Hindlimb muscle (tissue), 1 donor: ENCODE measurements at regions not wholly inside any gene's neighbourhood (a gene's known extent, or its start where the extent isn't known, plus 50 kb on each side); places are given as distances from the start of the nearest gene placed in this dataset.
"Not testable (repeated sequence)": the region's sequence is repeated elsewhere in the genome, so short reads cannot be mapped to it uniquely, and the experiment has no call there.

ENCODE experiments used
- DNase-seq: peaks from one replicate; pipeline ENCODE4 v3.0.0-alpha.2; 2013

DNA sequence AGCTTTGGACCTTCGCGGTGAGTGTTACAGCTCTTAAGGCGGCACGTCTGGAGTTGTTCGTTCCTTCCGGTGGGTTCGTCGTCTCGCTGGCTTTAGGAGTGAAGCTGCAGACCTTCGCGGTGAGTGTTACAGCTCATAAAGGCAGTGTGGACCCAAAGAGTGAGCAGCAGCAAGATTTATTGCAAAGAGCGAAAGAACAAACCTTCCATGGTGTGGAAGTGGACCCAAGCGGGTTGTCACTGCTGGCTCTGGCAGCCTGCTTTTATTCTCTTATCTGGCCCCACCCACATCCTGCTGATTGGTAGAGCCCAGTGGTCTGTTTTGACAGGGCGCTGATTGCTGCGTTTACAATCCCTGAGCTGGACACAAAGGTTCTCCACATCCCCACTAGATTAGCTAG lies 396.1 kb upstream of the LCORL start:
- DNase-seq = not testable (repeated sequence)

- DNase-seq = no peak
Observed at GRCh38 chr4:18406264-18406663, 384.7 kb upstream of the LCORL start.

- DNase-seq = no peak
Observed at GRCh38 chr4:18405054-18405453, 383.5 kb upstream of the LCORL start.

DNA sequence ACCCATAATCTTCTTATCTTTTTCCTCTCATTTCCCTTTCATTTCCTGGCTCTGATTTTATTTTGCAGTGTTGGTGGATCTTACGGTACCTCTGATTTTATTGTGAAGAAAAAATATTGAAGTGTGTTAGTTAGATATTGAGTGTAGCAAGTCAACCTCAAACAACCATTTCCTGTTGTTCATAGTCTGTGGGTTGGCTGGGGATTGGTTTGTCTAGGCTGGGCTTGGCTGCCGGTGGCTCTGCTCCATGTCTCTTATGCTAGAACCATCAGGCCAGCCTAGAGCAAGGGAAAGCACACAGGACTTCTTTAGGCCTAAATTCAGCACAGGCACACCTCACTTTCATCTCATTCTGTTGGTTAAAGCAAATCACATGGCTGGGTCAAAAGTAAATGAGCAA lies 383.1 kb upstream of the LCORL start:
- DNase-seq = no peak

DNA sequence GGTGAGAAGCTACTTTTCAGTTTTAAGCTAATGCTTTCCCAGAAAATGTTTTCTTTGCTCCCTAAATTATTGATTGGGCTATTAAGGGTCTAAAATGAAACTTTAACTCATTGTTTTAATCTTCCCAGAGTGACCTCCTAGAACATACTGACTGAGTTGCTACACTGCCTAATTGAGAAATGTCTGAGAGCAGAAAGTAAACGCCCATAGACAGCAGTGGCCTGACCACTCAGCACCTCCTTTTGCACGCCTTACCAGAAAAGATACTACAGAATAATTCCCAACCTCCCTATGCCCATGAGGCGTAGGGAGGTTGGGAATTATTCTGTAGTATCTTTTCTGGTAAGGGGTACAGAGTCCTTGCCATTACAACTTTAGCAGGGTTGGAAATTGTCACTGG lies 381.8 kb upstream of the LCORL start:
- DNase-seq = no peak

DNA sequence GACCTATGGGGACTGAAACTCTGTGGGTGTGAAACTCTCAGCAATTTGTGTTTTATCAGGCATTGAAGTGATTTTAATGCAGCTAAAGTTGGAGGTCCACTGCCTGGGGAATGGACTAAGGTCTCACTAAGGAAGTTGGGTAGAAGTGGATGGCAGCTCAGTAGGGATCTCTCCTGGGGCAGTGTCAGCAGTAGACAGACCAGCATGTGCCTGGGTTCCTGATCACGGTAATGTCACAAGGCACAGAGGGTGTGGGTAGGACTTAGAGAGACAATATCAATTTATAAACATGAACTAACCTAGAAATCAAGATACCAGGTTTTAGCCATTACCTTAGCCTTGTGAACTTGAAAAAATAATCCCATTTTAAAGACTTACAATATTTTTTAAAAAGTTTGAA lies 380.3 kb upstream of the LCORL start:
- DNase-seq = no peak

DNA sequence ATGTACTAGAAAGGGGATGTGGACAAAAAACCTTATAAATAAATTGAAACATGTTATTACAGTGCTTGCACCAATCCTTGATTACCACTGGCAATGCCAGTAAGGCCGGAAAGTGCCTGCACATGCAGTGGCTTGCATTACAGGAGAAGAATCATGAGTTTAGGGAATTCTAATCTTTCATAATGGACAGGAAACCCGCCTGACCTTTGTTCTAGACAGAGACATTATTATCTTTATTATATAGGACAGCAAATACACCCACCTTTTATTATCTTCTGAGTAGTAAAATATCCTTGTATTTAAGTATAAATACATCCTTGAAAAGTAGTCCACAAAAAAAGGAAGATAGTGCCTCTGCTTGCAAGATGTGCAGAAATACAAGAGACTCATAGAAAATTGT lies 379.9 kb upstream of the LCORL start:
- DNase-seq = no peak

DNA sequence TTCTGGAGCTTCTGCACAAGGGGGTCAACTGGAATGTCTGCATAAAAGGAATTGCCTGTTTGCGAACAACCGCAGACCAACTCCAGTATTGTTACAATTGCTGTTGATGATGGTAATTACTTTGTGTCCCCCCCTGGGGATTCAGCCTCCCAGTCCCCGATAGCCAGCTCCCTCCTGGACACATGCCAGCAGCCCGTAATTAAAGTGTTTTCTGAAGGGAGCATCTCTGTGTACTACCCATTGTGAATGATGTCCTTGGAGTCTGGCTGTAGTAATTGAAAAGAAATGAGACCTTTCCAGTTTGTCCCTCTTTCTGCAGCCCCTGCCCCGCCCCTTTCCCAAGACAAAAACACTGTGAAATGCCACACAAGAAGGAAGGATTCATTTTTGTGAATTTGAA lies 377.1 kb upstream of the LCORL start:
- no peak for DNase-seq

DNA sequence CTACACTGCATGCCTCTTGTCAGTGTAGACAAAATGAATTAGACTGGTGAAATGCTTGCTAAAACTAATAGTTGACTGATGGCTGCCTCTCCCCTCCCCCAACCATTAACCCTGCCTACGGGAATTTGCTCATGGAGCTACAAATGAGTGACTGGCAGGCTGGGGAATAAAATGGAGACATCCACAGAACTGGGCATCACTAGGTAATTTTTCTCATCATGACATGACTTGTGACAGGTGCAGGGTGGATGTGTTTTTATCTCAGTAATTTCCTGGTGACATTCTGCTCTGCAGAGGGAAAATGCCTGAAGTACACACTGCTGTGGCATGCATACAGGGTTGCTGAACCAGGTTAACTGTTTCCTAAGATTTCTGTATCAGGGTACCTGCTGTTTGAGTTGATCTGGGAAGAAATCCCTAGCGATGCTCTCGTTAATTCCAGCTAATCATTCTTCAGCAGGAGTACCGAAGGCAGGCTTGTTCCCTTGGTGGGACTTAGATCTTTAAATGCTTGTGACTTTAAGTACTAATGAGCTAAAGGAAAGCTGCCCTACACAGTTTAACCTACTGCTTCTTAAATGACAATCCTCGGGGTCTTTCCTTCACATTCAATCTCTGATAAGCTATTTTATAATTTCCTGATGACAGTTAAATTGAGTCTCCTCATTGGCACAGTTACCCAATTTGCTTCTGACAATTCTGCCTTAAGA lies 376.3 kb upstream of the LCORL start:
- no peak for DNase-seq

GRCh38 chr4:18394656-18395055 lies 373.1 kb upstream of the LCORL start:
- no peak for DNase-seq

- DNase-seq = no peak
Observed at GRCh38 chr4:18391354-18391728, 369.8 kb upstream of the LCORL start.

DNA sequence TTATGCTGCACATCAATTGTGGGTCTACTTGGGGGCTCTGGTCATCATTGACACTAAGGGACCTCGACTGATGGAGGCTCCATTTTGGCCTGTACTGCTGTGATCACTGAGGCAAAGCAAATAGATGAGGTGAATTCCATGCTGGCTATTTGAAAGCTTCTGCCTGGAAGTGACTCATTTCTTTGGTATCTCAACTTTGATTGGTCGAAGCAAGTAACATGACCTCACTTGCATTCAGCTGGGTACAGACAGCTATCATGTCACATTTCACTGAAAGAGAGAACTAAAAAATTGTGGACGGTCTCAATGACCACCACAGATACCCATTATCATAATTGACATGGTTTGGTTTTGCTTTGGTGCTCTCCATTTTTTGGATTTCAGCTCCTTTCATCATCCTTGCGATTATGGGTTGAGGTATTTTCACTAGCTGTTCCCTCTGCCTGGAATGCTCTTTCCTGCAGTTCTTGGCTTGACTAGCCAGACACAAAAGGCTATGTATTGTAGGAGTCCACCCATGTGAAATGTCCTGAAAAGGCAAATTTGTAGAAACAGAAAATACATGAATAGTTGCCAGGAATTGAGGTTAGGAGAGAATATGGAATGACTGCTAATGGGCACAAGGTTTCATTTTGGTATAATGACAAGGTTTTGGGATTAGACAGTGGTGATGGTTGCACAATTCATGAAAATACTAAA lies 369.2 kb upstream of the LCORL start:
- DNase-seq = no peak

- no peak for DNase-seq
Observed at GRCh38 chr4:18389115-18389514, 367.6 kb upstream of the LCORL start.

GRCh38 chr4:18388039-18388438 lies 366.5 kb upstream of the LCORL start:
- DNase-seq = no peak

GRCh38 chr4:18381186-18381585 lies 359.6 kb upstream of the LCORL start:
- DNase-seq = no peak

DNA sequence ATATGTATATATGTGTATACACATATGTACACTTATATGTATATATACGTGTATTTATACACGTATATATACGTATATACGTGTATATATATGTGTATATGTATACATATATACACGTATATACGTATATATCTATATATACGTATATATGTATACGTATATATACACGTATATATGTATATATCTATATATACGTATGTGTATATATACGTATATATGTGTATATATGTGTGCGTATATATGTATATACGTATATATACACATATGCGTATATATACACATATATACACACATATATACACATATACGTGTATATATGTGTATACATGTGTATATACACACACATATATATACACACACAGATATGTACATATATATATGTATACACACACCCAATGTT lies 348.0 kb upstream of the LCORL start:
- DNase-seq = no peak

GRCh38 chr4:18366892-18367291 lies 345.3 kb upstream of the LCORL start:
- DNase-seq = no peak

GRCh38 chr4:18366136-18366535 lies 344.6 kb upstream of the LCORL start:
- no peak for DNase-seq

GRCh38 chr4:18343581-18343980 lies 322.0 kb upstream of the LCORL start:
- DNase-seq = no peak

DNA sequence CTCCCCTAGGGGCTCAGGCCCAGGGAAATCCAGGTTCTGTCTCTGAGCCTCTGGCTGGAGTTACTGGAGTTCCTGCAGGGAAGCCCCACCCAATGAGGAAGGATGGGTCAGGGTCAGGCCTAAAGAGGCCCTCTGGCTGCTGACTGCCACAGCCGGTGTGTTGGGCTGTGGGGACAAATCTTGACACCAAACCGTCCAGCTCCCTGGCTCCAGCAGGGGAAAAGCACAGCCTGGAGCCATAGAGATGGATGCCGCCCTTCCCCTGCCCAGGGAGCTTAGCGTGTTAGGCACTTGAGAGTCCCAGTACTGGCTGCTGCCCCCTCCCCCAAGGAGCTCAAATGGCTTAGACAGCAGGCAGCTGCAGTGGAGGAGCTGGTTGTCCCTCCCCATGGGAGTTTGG lies 321.3 kb upstream of the LCORL start:
- DNase-seq = no peak

- no peak for DNase-seq
Observed at GRCh38 chr4:18321956-18322530, 300.5 kb upstream of the LCORL start.

DNA sequence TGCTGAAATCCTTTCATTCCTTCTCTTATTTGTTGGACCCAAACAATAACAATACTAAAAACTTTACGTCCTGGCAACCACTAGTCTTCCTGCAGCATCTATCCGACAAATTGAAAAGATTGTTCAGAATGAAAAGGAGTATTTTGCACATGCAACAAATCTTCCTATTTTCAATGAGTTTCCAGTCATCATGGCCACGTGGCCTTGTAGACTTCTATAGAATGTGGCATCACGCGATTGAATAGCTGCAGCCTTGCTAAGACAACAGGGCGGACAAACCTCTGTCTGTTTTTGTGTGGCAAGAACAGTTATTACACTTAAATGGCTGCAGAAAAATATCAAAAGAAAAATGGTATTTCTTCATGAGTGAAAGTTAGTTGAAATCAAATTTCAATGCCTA lies 297.9 kb upstream of the LCORL start:
- DNase-seq = no peak

- peak; percentile 27 for DNase-seq
Observed at GRCh38 chr4:18318682-18319388, 297.3 kb upstream of the LCORL start.

DNA sequence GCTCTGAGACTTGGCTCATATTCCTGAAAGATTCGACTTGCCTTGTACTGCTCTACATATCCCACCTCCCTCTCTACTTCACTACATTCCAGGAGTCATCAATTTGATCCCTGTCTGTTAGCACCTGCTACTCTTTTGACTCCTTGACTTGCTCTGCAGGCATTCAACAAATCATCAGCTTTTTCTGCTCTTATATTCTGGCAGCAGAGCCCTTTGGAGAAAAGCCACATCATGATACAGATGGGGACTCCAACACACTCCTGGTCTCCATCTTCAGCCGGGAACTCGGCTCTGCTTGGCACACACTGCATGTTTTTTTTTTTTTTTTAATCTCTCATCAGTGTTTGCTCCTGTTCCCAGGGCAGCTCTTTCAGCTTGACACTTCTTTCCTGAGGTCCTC lies 293.2 kb upstream of the LCORL start:
- no peak for DNase-seq
